Fibroblast of pulmonary artery (primary cell): ENCODE measurements at regions not wholly inside any gene's neighbourhood (a gene's known extent, or its start where the extent isn't known, plus 50 kb on each side); places are given as distances from the start of the nearest gene placed in this dataset.

Source experiments
- DNase-seq: peaks from one replicate; pipeline ENCODE4 v3.0.0-alpha.2; 2010; ENCODE audit warnings: low read depth
- H3K4me3 ChIP-seq: replicated peaks from 2 replicates; pipeline ENCODE4 v1.5.1; 2011; ENCODE audit warnings: low read depth, mild to moderate bottlenecking, control low read depth, low read length, moderate library complexity
- TF ChIP-seq, protein P1 (sequence below): IDR thresholded peaks from 2 replicates; pipeline ENCODE4 v1.5.1; 2011; ENCODE audit warnings: mild to moderate bottlenecking, control low read depth, low read length, inconsistent platforms; ENCODE audit errors: missing control alignments

DNA sequence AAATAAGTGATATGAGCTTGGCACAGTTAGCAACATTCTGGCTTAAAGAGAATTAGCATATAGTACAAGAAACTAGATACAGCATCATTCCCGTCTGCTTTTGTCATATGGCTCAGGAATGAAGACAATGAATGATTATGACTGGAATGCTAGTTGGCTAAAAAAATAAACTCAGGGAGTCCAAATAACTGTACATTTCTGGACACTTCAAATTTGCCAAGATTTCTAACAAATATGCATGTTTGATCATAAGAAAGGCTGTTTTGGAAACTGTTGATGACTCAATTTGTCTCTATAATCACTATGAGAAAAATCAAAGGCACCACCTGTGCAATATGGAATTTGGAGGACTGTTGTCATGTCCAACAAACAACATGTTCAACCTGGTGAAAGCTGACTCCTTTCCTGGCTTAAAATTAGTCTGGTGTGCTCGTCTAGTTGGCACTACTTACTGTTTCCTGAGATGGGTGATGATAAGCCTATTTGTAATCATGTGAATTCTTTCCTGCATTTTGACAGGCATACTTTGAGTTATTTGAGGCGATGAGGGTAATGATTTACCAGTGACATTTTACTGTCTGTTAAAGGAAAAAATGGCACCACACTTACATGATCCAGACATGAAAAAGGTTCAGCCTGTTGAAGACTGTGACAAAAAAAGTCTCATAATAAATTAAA lies 133.9 kb upstream of the CDH20 start:
- peak; percentile 16 for DNase-seq
- TF ChIP-seq, protein P1, sequence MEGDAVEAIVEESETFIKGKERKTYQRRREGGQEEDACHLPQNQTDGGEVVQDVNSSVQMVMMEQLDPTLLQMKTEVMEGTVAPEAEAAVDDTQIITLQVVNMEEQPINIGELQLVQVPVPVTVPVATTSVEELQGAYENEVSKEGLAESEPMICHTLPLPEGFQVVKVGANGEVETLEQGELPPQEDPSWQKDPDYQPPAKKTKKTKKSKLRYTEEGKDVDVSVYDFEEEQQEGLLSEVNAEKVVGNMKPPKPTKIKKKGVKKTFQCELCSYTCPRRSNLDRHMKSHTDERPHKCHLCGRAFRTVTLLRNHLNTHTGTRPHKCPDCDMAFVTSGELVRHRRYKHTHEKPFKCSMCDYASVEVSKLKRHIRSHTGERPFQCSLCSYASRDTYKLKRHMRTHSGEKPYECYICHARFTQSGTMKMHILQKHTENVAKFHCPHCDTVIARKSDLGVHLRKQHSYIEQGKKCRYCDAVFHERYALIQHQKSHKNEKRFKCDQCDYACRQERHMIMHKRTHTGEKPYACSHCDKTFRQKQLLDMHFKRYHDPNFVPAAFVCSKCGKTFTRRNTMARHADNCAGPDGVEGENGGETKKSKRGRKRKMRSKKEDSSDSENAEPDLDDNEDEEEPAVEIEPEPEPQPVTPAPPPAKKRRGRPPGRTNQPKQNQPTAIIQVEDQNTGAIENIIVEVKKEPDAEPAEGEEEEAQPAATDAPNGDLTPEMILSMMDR = no peak
- no peak overlapping the region for H3K4me3 ChIP-seq

DNA sequence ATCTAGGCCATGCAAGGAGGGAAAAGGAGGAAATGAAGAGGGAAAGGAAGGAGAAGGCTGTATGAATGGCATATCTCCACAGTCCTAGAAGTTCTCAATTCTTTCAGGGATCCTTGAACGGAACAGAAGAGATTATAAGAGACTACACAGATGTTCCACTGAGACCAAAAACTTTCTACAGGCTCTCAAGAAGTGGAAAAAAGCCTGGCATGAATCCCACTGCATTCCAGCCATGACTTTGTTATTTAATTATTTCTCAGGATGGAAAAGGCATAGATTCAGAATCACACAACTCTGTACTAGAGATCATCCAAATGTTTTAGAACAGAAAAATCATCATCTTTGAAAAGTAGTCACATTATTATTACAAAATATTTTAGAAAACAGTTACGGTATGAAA lies 131.7 kb upstream of the CDH20 start:
- H3K4me3 ChIP-seq = no peak overlapping the region
- DNase-seq = no peak
- TF ChIP-seq, protein P1 = no peak

DNA sequence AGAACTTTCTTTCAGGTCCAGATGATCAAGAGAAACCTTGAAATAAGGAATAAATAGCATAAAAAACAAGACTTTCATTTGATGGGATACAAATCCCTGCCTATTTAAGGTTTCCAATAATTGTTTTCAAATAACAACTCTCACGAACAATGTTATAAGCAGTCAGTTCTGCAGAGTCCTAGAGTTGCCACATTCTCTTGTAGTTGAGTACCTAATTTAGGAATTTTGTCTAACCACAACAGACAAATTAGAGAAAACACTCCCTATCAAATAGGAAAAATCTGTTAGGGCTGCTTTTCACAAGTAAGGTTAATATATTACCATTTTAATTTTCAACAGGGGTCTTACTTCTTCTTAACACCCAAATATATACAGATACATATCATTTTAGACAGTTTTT lies 130.1 kb upstream of the CDH20 start:
- H3K4me3 ChIP-seq = no peak overlapping the region
- DNase-seq = no peak
- TF ChIP-seq, protein P1 = no peak

DNA sequence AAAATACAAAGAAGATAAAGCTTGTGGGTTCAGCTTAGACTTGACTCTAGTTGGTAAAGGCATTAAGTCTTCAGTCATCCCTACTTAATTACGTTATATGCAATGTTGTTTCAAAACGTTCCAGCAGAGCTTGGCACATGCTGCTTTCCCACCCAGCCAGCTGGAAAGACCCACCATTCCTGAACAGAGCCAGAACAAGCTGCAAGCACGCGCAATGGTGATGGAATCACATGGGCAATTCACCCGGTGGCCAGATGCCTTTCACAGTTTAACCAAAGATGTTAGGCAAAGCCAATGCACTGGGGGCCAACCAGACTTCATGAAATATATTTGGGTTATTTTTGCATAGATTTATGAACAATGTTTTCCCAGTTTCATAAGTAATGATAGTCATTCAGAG lies 123.4 kb upstream of the CDH20 start:
- no peak overlapping the region for H3K4me3 ChIP-seq
- TF ChIP-seq, protein P1 = no peak
- DNase-seq = no peak

DNA sequence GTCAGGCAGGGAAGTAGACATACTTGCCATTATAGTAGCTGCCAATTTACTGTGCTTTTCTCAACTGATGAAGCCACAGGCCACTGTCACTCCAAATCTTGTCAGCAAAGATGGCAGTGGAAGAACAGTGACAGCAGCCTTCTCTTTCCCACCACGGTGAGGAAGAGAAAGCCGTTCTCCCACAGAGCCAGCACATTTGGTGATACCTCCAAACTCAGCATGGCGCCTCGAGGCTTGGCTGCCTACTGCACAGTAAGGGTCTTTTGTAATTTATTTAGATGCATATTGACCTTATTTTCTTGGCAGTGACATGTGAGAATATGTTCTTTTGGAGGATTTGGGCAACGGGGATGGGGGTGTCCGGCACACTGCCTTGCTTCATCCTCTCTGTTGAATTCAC lies 117.2 kb upstream of the CDH20 start:
- DNase-seq = no peak
- TF ChIP-seq, protein P1 = no peak
- no peak overlapping the region for H3K4me3 ChIP-seq

DNA sequence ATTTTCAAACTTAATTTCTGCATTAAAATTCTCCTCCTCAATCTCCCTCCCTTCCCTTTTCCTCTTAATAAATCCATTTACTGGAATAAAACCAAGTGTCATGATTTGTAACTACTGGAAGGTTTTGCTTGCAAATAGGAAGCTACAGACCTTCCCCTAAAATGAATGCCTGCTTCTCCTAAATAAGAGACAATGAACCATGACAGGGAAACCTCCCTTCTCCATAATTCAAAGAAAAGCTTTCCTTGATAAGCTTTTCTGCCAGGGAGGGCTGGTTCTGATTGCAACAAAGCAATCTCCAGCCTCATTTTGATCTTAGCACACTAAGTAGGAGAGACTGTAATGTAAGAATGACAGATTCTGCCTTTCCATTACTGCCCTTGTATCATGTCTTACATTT lies 111.0 kb upstream of the CDH20 start:
- no peak overlapping the region for H3K4me3 ChIP-seq
- DNase-seq = no peak
- TF ChIP-seq, protein P1 = no peak

DNA sequence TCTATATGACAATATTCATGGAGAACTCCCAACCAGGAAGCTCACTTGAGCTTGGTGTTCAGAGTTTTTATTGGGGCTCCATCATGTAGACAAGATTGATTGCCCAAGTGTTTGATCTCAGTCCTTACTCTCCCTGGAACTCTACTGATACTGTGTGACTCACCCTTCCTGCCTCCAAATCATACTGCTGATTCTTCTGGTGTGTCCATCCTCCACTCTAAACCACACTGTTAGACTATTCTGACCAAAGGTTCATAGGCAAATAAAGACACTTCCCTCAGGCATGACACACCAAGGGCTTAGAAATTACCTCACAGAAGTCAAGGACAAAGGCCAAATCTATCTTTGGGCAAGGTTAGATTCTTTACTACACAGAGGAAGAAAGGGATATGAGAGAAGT lies 107.9 kb upstream of the CDH20 start:
- no peak for DNase-seq
- no peak overlapping the region for H3K4me3 ChIP-seq
- TF ChIP-seq, protein P1 = no peak
